ENCODE measurements at regions not wholly inside any gene's neighbourhood (a gene's known extent, or its start where the extent isn't known, plus 50 kb on each side); places are given as distances from the start of the nearest gene placed in this dataset.

DNA sequence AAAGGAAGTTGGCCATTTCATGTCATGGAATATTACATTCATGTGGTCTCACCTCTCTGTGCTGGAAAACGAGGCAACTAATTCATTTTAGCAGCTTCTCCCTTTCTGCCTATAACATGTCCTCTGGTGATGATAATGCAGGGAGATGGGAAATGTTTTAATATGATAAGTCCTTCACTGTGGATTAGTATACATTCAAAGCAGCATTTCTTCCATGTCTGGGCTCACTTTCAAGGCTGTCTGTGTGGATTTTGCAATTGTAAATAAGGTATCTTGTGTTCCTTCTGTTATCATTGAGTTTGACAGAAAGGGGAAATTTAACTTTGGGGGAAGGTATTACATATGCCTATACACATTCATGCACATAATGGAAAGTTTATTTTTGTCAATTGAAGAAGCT lies 374.7 kb upstream of the DAB1 start:
- Histone ChIP-seq H3K9me3 (ENCODE audit: control insufficient read depth in 1 of 2, insufficient read depth in 1 of 2, low read depth in 1 of 2, low read length in 2 of 2) (no peaks in the 10 kb centered on the region), H3K9ac (ENCODE audit: low read length) (no peak overlapping the region), H3K27ac (ENCODE audit: low read depth, low read length) (no peak overlapping the region), H3K36me3 (ENCODE audit: control insufficient read depth in 1 of 2, insufficient read depth in 2 of 2, low read length in 2 of 2) (no peaks in the 10 kb centered on the region), H3K4me2 (ENCODE audit: low read length) (no peak overlapping the region), H2AFZ (ENCODE audit: low read depth, low read length, poor library complexity, severe bottlenecking) (no peak overlapping the region), H3K27me3 (ENCODE audit: insufficient read depth, low read length) (no peaks in the 10 kb centered on the region), H3K79me2 (ENCODE audit: insufficient read depth, low read length) (no peaks in the 10 kb centered on the region), H3K9me2 (ENCODE audit: insufficient read depth) (no peaks in the 10 kb centered on the region), H3K4me3 (replicated peaks in 1 of 2; ENCODE audit: low read depth in 1 of 2, low read length in 2 of 2) (no peak overlapping the region), H3K4me1 (ENCODE audit: control insufficient read depth in 1 of 2, insufficient read depth in 2 of 2, low read length in 2 of 2) (no peaks in the 10 kb centered on the region), H4K20me1 (ENCODE audit: insufficient read depth) (no peaks in the 10 kb centered on the region)
- no peak for DNase-seq (ENCODE audit: low read depth, low spot score)
- RAD21 ChIA-PET (ENCODE audit: low non-redundant PET in 1 of 2, low total read pairs in 2 of 2, uncharacterized antibody in 2 of 2, unreplicated experiment in 2 of 2), result no interaction called here
- POLR2A ChIA-PET, result no interaction called here
- intact Hi-C loops (cut with micrococcal nuclease), result no loop called here
- no peak for TF ChIP-seq EZH2 (IDR thresholded peaks at IDR 0.05)
- no peak for TF ChIP-seq SRF (IDR thresholded peaks at IDR 0.05; ENCODE audit: low read depth)
- TF ChIP-seq, protein P1, sequence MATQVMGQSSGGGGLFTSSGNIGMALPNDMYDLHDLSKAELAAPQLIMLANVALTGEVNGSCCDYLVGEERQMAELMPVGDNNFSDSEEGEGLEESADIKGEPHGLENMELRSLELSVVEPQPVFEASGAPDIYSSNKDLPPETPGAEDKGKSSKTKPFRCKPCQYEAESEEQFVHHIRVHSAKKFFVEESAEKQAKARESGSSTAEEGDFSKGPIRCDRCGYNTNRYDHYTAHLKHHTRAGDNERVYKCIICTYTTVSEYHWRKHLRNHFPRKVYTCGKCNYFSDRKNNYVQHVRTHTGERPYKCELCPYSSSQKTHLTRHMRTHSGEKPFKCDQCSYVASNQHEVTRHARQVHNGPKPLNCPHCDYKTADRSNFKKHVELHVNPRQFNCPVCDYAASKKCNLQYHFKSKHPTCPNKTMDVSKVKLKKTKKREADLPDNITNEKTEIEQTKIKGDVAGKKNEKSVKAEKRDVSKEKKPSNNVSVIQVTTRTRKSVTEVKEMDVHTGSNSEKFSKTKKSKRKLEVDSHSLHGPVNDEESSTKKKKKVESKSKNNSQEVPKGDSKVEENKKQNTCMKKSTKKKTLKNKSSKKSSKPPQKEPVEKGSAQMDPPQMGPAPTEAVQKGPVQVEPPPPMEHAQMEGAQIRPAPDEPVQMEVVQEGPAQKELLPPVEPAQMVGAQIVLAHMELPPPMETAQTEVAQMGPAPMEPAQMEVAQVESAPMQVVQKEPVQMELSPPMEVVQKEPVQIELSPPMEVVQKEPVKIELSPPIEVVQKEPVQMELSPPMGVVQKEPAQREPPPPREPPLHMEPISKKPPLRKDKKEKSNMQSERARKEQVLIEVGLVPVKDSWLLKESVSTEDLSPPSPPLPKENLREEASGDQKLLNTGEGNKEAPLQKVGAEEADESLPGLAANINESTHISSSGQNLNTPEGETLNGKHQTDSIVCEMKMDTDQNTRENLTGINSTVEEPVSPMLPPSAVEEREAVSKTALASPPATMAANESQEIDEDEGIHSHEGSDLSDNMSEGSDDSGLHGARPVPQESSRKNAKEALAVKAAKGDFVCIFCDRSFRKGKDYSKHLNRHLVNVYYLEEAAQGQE (IDR thresholded peaks at IDR 0.05; ENCODE audit: low read depth), result no peak
- no peak for TF ChIP-seq ZFX (IDR thresholded peaks at IDR 0.05)
- TF ChIP-seq EZH2phosphoT487 (IDR thresholded peaks at IDR 0.05; ENCODE audit: borderline replicate concordance), result no peak
- no peak for TF ChIP-seq ZNF274 (IDR thresholded peaks at IDR 0.05; ENCODE audit: low read depth, low read length)
- no peak for TF ChIP-seq JUND (IDR thresholded peaks at IDR 0.05)
- ATAC-seq, result no peak
- CTCF ChIA-PET, result no interaction called here
- no TSS peak for BruUV-seq (replicated peaks)

DNA sequence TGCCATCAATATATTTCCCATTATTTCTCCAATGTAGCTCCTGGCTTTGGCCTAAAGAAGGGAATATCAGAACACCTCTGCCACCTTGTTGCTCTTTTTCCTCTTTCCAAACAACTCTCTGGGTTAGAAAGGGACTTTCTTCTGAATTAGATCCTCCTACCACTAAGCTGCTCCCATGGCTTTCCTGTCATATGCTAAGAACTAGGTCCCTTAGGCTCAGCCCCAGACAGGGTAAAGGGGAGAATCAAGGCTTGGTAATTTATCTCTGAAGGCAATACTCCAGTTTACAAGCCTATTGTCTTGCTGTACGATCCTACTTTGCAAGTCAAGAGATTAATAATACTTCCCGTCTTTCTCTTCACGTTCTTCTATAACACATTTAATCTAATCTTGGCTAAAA lies 373.2 kb upstream of the DAB1 start:
- ATAC-seq, result no peak
- TF ChIP-seq, protein P2, sequence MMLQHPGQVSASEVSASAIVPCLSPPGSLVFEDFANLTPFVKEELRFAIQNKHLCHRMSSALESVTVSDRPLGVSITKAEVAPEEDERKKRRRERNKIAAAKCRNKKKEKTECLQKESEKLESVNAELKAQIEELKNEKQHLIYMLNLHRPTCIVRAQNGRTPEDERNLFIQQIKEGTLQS (IDR thresholded peaks at IDR 0.05), result no peak
- no peak for TF ChIP-seq CBX3 (IDR thresholded peaks at IDR 0.05; ENCODE audit: low read depth)

More for the DNA sequence above, 373.2 kb upstream of the DAB1 start:
- intact Hi-C loops (cut with micrococcal nuclease), result no loop called here
- Histone ChIP-seq H3K36me3 (ENCODE audit: control insufficient read depth in 1 of 2, insufficient read depth in 2 of 2, low read length in 2 of 2) (no peaks in the 10 kb centered on the region), H3K27ac (ENCODE audit: low read depth, low read length) (no peak overlapping the region), H3K79me2 (ENCODE audit: insufficient read depth, low read length) (no peaks in the 10 kb centered on the region), H3K27me3 (ENCODE audit: insufficient read depth, low read length) (no peaks in the 10 kb centered on the region), H3K4me3 (replicated peaks in 1 of 2; ENCODE audit: low read depth in 1 of 2, low read length in 2 of 2) (no peak overlapping the region), H3K4me1 (ENCODE audit: control insufficient read depth in 1 of 2, insufficient read depth in 2 of 2, low read length in 2 of 2) (no peaks in the 10 kb centered on the region), H3K9ac (ENCODE audit: low read length) (no peak overlapping the region), H3K9me3 (ENCODE audit: control insufficient read depth in 1 of 2, insufficient read depth in 1 of 2, low read depth in 1 of 2, low read length in 2 of 2) (no peaks in the 10 kb centered on the region), H2AFZ (ENCODE audit: low read depth, low read length, poor library complexity, severe bottlenecking) (no peak overlapping the region), H4K20me1 (ENCODE audit: insufficient read depth) (no peaks in the 10 kb centered on the region), H3K4me2 (ENCODE audit: low read length) (no peak overlapping the region), H3K9me2 (ENCODE audit: insufficient read depth) (no peaks in the 10 kb centered on the region)
- ChIA-PET CTCF (no interaction called here), POLR2A (no interaction called here), RAD21 (ENCODE audit: low non-redundant PET in 1 of 2, low total read pairs in 2 of 2, uncharacterized antibody in 2 of 2, unreplicated experiment in 2 of 2) (no interaction called here)
- no peak for DNase-seq (ENCODE audit: low read depth, low spot score)
- no TSS peak for BruUV-seq (replicated peaks)
